Tibial nerve (tissue), 4 donors: ENCODE measurements at regions not wholly inside any gene's neighbourhood (a gene's known extent, or its start where the extent isn't known, plus 50 kb on each side); places are given as distances from the start of the nearest gene placed in this dataset.
"Not testable (repeated sequence)": the region's sequence is repeated elsewhere in the genome, so short reads cannot be mapped to it uniquely, and the experiment has no call there.

ENCODE experiments used
- DNase-seq, 2 donors: peaks; one replicate each; pipeline ENCODE4 v3.0.0-alpha.2; 2019; ENCODE audit warnings: low spot score in 2 of 2
- H3K27ac ChIP-seq, 4 donors: fragments of 200-600 bp; sonication (generic) in 3 of 4; one replicate each; pipeline ENCODE4 v1.5.1; 2017 to 2019; ENCODE audit warnings: mild to moderate bottlenecking in 1 of 4
- H3K27me3 ChIP-seq, 2 donors: fragments of 200-600 bp; sonication (generic) in 1 of 2; one replicate each; pipeline versions ENCODE4 v1.5.1 to v1.6.0; 2017 to 2019
- H3K36me3 ChIP-seq, 3 donors: fragments of 200-600 bp; sonication (generic); one replicate each; pipeline ENCODE4 v1.5.1; 2018 to 2019
- H3K4me1 ChIP-seq, 4 donors: fragments of 200-600 bp; sonication (generic) in 3 of 4; one replicate each; pipeline ENCODE4 v1.5.1; 2017 to 2019
- H3K4me3 ChIP-seq, 4 donors: fragments of 200-600 bp; sonication (generic) in 3 of 4; one replicate each; pipeline ENCODE4 v1.5.1; 2017 to 2019; ENCODE audit warnings: mild to moderate bottlenecking in 1 of 4, moderate library complexity in 1 of 4
- H3K9me3 ChIP-seq, 4 donors: fragments of 200-600 bp; sonication (generic) in 3 of 4; one replicate each; pipeline ENCODE4 v1.5.1; 2017 to 2019
- EP300 ChIP-seq, 2 donors: sonication (generic); formaldehyde crosslinking; IDR thresholded peaks; one replicate each; pipeline ENCODE4 v1.6.1; 2017; ENCODE audit warnings: antibody characterized with exemption in 2 of 2, mild to moderate bottlenecking in 1 of 2
- POLR2A ChIP-seq, 2 donors: fragments of 450-650 bp; IDR thresholded peaks; one replicate each; pipeline ENCODE4 v1.6.1; 2017; ENCODE audit warnings: antibody characterized with exemption in 2 of 2, mild to moderate bottlenecking in 2 of 2, moderate library complexity in 2 of 2
- WGBS, 2 donors: methylation state at CpG; one replicate each; pipeline ENCODE4 v1.1.5; 2018; 5-methylcytosine and 5-hydroxymethylcytosine counted together
- TF ChIP-seq, protein P1 (sequence below), 5 experiments: fragments of 200-600 bp in 3 of 5; fragments of 450-650 bp in 2 of 5; sonication (generic) in 3 of 5; IDR thresholded peaks; one replicate each; pipeline ENCODE4 v1.5.1; 2016 to 2019; ENCODE audit warnings: antibody characterized with exemption in 5 of 5, mild to moderate bottlenecking in 3 of 5, moderate library complexity in 2 of 5

DNA sequence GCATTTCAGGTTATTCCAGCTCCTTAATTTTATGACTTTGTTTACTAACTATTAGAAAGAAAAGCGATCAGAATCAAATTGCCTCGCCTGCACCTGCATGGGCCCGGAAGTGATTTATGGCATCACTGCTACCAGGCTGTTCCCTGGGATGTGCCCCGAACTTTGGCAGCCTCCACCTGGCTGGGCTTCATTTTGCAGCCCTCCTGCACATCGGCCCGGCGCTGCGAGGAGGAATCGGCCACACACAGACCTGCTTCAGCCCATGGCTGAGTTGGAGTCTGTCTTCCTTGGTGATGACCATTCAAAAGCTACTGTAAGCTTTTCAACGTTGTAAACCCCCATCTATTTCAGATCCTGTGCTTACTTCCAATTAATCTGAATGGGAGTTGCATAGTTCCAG, 638.0 kb downstream of the RNF144A start:
- Histone ChIP-seq H3K27ac (no peak overlapping the region), H3K27me3 (no peaks in the 10 kb centered on the region), H3K4me1 (no peaks in the 10 kb centered on the region), H3K36me3 (no peaks in the 10 kb centered on the region), H3K9me3 (no peaks in the 10 kb centered on the region), H3K4me3 (no peak overlapping the region)
- TF ChIP-seq, protein P1, sequence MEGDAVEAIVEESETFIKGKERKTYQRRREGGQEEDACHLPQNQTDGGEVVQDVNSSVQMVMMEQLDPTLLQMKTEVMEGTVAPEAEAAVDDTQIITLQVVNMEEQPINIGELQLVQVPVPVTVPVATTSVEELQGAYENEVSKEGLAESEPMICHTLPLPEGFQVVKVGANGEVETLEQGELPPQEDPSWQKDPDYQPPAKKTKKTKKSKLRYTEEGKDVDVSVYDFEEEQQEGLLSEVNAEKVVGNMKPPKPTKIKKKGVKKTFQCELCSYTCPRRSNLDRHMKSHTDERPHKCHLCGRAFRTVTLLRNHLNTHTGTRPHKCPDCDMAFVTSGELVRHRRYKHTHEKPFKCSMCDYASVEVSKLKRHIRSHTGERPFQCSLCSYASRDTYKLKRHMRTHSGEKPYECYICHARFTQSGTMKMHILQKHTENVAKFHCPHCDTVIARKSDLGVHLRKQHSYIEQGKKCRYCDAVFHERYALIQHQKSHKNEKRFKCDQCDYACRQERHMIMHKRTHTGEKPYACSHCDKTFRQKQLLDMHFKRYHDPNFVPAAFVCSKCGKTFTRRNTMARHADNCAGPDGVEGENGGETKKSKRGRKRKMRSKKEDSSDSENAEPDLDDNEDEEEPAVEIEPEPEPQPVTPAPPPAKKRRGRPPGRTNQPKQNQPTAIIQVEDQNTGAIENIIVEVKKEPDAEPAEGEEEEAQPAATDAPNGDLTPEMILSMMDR (IDR thresholded peaks at IDR 0.05): no peak
- TF ChIP-seq EP300 (IDR thresholded peaks at IDR 0.05) (no peak), POLR2A (IDR thresholded peaks at IDR 0.05) (no peak)
- DNase-seq: no peak
- WGBS, 2 donors: 90 to 91% methylated on average over 10 of the region's 10 CpGs

DNA sequence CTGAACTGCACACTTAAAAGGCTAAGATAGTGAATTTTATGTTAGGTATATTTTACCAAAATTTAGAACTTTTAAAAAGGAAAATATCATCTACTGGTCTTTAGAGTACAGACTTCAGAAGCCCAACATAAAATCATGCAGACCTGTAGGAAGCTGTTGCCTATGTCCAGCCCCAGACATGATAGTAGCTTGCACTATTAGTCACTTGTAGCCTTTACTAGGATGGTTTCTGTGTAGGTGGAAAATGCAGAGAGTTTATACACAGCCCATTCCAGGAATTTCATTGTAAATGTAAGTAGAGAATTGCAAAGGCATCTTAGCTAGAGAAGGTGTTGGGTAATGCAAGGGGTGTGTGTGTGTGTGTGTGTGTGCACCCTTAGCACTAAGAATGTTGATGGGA, 640.2 kb downstream of the RNF144A start:
- Histone ChIP-seq H3K27ac (no peak overlapping the region), H3K27me3 (no peaks in the 10 kb centered on the region), H3K4me3 (no peak overlapping the region), H3K4me1 (no peaks in the 10 kb centered on the region), H3K9me3 (no peaks in the 10 kb centered on the region), H3K36me3 (no peaks in the 10 kb centered on the region)
- TF ChIP-seq EP300 (IDR thresholded peaks at IDR 0.05): no peak
- no peak for TF ChIP-seq POLR2A (IDR thresholded peaks at IDR 0.05)
- TF ChIP-seq, protein P1 (IDR thresholded peaks at IDR 0.05): no peak
- no peak for DNase-seq

DNA sequence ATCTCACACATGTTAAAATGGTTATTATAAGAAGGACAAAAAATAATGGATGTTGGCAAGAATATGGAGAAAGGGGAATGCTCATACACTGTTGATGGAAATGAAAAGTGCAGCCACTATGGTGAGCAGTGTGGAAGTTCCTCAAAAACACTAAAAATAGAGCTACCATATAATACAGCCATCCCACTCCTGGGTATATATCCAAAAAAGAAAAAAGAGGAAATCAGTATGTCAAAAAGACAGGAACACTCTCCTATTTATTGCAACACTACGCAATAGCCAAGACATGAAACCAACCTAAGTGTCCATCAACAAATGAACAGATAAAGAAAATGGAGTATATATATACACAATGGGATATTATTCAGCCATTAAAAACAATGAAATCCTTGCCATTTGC, 642.6 kb downstream of the RNF144A start:
- WGBS, 2 donors: 78 to 95% methylated on average over 1 of the region's 1 CpG
- Histone ChIP-seq H3K27ac (no peak overlapping the region), H3K4me1 (no peaks in the 10 kb centered on the region), H3K27me3 (no peaks in the 10 kb centered on the region), H3K4me3 (no peak overlapping the region), H3K9me3 (no peaks in the 10 kb centered on the region), H3K36me3 (no peaks in the 10 kb centered on the region)
- DNase-seq: no peak
- TF ChIP-seq POLR2A (IDR thresholded peaks at IDR 0.05): no peak
- no peak for TF ChIP-seq EP300 (IDR thresholded peaks at IDR 0.05)
- TF ChIP-seq, protein P1 (IDR thresholded peaks at IDR 0.05): no peak

DNA sequence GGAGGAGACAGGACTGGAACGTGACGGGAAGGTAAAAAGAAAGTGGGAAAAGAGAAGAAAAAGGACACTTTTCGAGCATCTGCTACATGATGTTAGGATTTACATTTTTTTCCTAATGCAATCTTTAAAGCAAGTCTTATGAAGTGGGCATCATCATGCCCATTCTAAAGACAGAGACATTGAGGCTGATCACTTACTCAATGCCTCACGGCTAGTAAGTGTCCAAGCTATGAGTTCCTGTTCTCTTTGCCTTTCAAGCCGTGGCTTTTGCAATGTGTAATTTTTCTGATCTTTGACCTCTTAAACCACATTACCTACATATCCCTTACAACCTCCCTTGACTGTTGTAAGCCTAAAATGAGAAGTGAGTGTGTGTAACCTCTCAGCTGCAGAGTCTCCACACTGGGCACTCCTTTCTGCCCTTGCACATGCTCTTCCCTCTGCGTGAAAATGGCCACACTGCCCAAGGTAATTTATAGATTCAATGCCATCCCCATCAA, 649.2 kb downstream of the RNF144A start:
- 86 to 88% methylated on average over 6 of the region's 6 CpGs for WGBS, 2 donors
- Histone ChIP-seq H3K27me3 (no peaks in the 10 kb centered on the region), H3K27ac (no peak overlapping the region), H3K4me3 (no peak overlapping the region), H3K9me3 (no peaks in the 10 kb centered on the region), H3K36me3 (no peaks in the 10 kb centered on the region), H3K4me1 (peaks cover 0 to 13% (median 3%) of the 10 kb centered on the region in 4 donors)
- no peak for TF ChIP-seq POLR2A (IDR thresholded peaks at IDR 0.05)
- TF ChIP-seq, protein P1 (IDR thresholded peaks at IDR 0.05): no peak
- DNase-seq: no peak

DNA sequence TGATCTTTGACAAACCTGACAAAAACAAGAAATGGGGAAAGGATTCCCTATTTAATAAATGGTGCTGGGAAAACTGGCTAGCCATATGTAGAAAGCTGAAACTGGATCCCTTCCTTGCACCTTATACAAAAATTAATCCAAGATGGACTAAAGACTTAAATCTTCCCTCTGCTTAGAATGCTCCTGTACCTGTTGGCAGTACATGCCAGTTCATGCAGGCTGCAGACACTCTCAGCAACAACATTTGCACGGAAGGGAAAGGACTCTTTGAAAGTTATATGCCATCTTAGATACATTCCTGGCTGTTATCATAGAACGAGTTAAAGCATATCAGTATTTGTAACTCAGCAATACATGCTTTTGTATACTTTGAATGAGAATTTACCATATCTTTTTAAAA, 649.9 kb downstream of the RNF144A start:
- H3K4me1 ChIP-seq: peaks cover 0 to 18% (median 3%) of the 10 kb centered on the region in 4 donors
- not testable (repeated sequence) for H3K4me3 ChIP-seq
- WGBS, 2 donors: 87 to 93% methylated on average over 2 of the region's 2 CpGs

DNA sequence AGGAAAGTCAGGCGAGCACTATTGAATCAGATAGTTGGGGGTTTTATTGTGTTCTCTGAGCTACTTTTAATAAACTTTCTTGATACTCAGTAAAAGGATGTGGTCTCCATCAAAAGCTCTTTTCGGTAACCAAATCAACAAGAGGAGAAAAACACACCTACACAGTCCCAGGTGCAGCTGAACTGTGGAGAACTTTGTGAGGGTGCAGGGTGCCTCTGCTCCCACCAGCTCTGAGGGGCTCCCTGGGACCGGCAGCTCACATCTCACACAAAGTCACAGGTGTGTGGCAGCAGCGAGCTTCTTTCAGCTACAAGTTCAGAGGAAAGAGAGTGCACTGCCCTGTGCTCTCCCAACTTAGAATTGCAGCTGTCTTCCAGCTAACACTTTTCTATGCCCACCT, 650.4 kb downstream of the RNF144A start:
- Histone ChIP-seq H3K4me3 (no peak overlapping the region), H3K36me3 (no peaks in the 10 kb centered on the region), H3K4me1 (peaks cover 0 to 24% (median 3%) of the 10 kb centered on the region in 4 donors), H3K27me3 (no peaks in the 10 kb centered on the region), H3K27ac (no peak overlapping the region), H3K9me3 (no peaks in the 10 kb centered on the region)
- 72 to 86% methylated on average over 4 of the region's 4 CpGs for WGBS, 2 donors
- DNase-seq: no peak
- TF ChIP-seq, protein P1 (IDR thresholded peaks at IDR 0.05): no peak
- TF ChIP-seq EP300 (IDR thresholded peaks at IDR 0.05) (no peak), POLR2A (IDR thresholded peaks at IDR 0.05) (no peak)

More for the DNA sequence above, 649.9 kb downstream of the RNF144A start:
- H3K27me3 ChIP-seq, H3K27ac ChIP-seq, DNase-seq, H3K36me3 ChIP-seq, H3K9me3 ChIP-seq: not testable (repeated sequence)
